Panc1 (cell line): ENCODE measurements at regions not wholly inside any gene's neighbourhood (a gene's known extent, or its start where the extent isn't known, plus 50 kb on each side); places are given as distances from the start of the nearest gene placed in this dataset.

Source experiments
- CTCF ChIP-seq: fragments of 450-650 bp; IDR thresholded peaks from 2 replicates; pipeline ENCODE4 v1.5.1; 2017; ENCODE audit warnings: mild to moderate bottlenecking
- POLR2AphosphoS5 ChIP-seq: IDR thresholded peaks from 2 replicates; pipeline ENCODE4 v1.6.1; 2012; ENCODE audit warnings: mild to moderate bottlenecking, low read depth, low read length, moderate library complexity
- REST ChIP-seq, 2 experiments: IDR thresholded peaks; 2 replicates each; pipeline ENCODE4 v1.6.1; 2011 to 2012; ENCODE audit warnings: low read depth in 2 of 2, control low read depth in 1 of 2, low read length in 1 of 2, mild to moderate bottlenecking in 1 of 2, moderate library complexity in 1 of 2; ENCODE audit not compliant: insufficient read depth in 1 of 2
- SIN3A ChIP-seq: IDR thresholded peaks from 2 replicates; pipeline ENCODE4 v1.6.1; 2012; ENCODE audit warnings: low read depth, mild to moderate bottlenecking, low read length, moderate library complexity, borderline replicate concordance; ENCODE audit not compliant: insufficient read depth
- TCF7L2 ChIP-seq: IDR thresholded peaks from 2 replicates; pipeline ENCODE4 v1.6.1; 2011; ENCODE audit warnings: mild to moderate bottlenecking, low read depth, low read length, inconsistent platforms

- no peak for TF ChIP-seq CTCF
- no peak for TF ChIP-seq SIN3A
- TF ChIP-seq POLR2AphosphoS5, result no peak
- no peak for TF ChIP-seq REST (IDR thresholded peaks at IDR 0.05; ENCODE audit: insufficient read depth in 1 of 2, low read depth in 2 of 2, low read length in 1 of 2)
- no peak for TF ChIP-seq TCF7L2
Observed at GRCh38 chr2:239564587-239564986, 163.8 kb upstream of the HDAC4 start.
